ENCODE measurements at regions not wholly inside any gene's neighbourhood (a gene's known extent, or its start where the extent isn't known, plus 50 kb on each side); places are given as distances from the start of the nearest gene placed in this dataset.

DNA sequence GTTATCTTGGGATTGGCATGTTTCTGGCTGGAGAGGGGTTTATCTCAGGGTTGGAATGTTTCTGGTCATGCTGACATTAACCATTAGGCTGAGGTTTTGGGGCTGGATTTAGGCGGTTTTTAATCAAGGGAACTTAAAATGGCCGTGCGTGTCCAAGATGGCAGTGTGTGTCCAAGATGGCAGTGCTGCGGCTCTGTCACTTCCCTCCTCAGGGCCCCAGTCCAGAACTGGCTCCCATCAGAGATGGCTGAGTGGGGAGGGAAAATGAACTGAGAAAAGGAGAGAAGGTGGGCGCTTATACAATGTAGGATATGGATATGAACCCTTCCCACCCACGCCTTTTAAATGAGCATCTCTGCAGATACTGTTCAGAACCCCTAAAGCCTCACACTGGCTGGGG, 175.5 kb upstream of the MYT1L start:
- intact Hi-C loops (cut with DNase I), result no loop called here
- no peaks in the 10 kb centered on the region for H3K9me3 ChIP-seq
- TF ChIP-seq, protein P1, sequence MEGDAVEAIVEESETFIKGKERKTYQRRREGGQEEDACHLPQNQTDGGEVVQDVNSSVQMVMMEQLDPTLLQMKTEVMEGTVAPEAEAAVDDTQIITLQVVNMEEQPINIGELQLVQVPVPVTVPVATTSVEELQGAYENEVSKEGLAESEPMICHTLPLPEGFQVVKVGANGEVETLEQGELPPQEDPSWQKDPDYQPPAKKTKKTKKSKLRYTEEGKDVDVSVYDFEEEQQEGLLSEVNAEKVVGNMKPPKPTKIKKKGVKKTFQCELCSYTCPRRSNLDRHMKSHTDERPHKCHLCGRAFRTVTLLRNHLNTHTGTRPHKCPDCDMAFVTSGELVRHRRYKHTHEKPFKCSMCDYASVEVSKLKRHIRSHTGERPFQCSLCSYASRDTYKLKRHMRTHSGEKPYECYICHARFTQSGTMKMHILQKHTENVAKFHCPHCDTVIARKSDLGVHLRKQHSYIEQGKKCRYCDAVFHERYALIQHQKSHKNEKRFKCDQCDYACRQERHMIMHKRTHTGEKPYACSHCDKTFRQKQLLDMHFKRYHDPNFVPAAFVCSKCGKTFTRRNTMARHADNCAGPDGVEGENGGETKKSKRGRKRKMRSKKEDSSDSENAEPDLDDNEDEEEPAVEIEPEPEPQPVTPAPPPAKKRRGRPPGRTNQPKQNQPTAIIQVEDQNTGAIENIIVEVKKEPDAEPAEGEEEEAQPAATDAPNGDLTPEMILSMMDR (IDR thresholded peaks at IDR 0.05), result no peak
- TF ChIP-seq POLR2A (IDR thresholded peaks at IDR 0.05), result no peak
- no peaks in the 10 kb centered on the region for H3K36me3 ChIP-seq
- H3K4me1 ChIP-seq, result no peaks in the 10 kb centered on the region
- H3K27ac ChIP-seq, result no peak overlapping the region
- no peak for DNase-seq
- no peak overlapping the region for H3K4me3 ChIP-seq
- WGBS, 2 donors, result 96 to 97% methylated on average over 6 of the region's 6 CpGs
- H3K27me3 ChIP-seq, result peaks cover 0 to 4% (median 0%) of the 10 kb centered on the region in 4 donors

DNA sequence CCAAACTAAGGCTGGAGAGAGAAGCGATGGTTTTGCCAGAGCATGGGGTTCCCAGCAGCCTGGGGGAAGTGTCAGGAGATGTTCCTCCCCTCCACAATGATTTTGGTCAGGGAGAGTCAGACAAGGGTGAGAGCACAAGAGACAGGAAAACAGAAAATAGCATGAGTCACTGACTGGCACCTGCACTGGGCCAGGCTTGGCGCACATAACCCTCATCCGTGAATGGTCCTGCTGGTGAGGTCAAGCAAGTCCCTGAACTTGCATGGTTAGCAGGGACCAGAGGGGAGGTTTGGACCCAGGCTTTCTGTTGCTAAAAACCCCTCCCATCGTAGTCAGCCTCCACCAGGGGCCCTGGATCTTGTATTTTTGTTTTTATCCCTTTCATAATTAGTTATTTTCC, 174.5 kb upstream of the MYT1L start:
- Histone ChIP-seq H3K9me3 (no peaks in the 10 kb centered on the region), H3K4me1 (no peaks in the 10 kb centered on the region), H3K36me3 (no peaks in the 10 kb centered on the region), H3K27ac (no peak overlapping the region), H3K27me3 (peaks cover 0 to 4% (median 0%) of the 10 kb centered on the region in 4 donors), H3K4me3 (no peak overlapping the region)
- DNase-seq, result no peak
- TF ChIP-seq POLR2A (IDR thresholded peaks at IDR 0.05), result no peak
- TF ChIP-seq, protein P1 (IDR thresholded peaks at IDR 0.05), result no peak
- WGBS, 2 donors, result 68 to 77% methylated on average over 4 of the region's 4 CpGs
- intact Hi-C loops (cut with DNase I), result no loop called here

DNA sequence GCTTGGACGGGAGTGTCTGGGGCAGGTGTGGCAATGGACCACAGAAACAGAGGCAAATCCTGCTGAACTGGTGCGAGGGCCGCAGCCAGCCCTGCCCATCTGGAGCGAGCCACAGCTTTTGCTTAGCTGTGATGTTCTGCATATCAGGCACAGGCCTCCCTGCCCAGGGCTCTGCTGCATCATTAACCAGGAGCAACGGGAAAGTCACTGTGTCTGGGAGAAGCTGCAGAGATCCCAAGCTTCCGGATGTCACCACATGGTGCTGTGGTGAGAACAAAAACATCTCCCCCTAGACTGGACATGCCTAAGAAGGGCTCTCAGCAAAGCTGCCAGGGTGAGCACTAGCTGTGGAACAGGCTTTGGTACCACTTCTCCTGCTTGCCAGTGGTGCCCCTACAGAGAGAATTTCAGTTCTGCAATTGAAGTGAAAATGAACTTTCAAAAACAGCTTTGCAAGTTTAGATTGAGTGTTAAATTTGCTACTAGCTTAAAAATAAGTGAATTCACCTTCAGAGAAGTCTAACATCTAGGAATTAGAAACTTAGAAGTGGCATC, 172.9 kb upstream of the MYT1L start:
- no peak overlapping the region for H3K4me3 ChIP-seq
- 80% methylated on average over 1 of the region's 6 CpGs; no CpG with 5 or more reads in 1 of the 2 donors for WGBS, 2 donors
- no peaks in the 10 kb centered on the region for H3K36me3 ChIP-seq
- TF ChIP-seq POLR2A (IDR thresholded peaks at IDR 0.05), result no peak
- TF ChIP-seq, protein P1 (IDR thresholded peaks at IDR 0.05), result no peak
- no peak for DNase-seq
- intact Hi-C loops (cut with DNase I), result no loop called here
- peaks cover 0 to 4% (median 0%) of the 10 kb centered on the region in 4 donors for H3K27me3 ChIP-seq
- no peak overlapping the region for H3K27ac ChIP-seq
- no peaks in the 10 kb centered on the region for H3K9me3 ChIP-seq
- H3K4me1 ChIP-seq, result no peaks in the 10 kb centered on the region

DNA sequence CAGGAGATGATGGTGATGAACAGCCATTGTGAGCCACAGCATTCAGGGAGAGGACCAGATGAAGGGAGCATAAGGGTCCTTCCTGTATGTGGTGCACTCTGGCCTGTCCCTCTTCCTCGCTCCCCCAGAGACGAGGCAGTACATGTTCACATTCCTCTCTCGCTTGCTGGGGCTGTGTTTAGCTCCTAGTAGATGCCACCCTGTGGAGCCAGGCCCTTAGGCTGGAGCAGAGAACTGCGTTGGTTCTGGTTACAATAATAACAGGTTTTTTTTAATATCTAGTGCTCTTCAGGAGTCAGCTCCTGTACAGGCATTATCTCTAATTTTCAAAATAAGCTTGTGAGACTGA, 171.1 kb upstream of the MYT1L start:
- Histone ChIP-seq H3K27me3 (no peaks in the 10 kb centered on the region), H3K4me3 (no peak overlapping the region), H3K36me3 (no peaks in the 10 kb centered on the region), H3K4me1 (no peaks in the 10 kb centered on the region), H3K9me3 (no peaks in the 10 kb centered on the region), H3K27ac (no peak overlapping the region)
- DNase-seq, result no peak
- 60 to 74% methylated on average over 3 to 4 of the region's 4 CpGs for WGBS, 2 donors
- intact Hi-C loops (cut with DNase I), result no loop called here
- TF ChIP-seq, protein P1 (IDR thresholded peaks at IDR 0.05), result no peak
- no peak for TF ChIP-seq POLR2A (IDR thresholded peaks at IDR 0.05)

DNA sequence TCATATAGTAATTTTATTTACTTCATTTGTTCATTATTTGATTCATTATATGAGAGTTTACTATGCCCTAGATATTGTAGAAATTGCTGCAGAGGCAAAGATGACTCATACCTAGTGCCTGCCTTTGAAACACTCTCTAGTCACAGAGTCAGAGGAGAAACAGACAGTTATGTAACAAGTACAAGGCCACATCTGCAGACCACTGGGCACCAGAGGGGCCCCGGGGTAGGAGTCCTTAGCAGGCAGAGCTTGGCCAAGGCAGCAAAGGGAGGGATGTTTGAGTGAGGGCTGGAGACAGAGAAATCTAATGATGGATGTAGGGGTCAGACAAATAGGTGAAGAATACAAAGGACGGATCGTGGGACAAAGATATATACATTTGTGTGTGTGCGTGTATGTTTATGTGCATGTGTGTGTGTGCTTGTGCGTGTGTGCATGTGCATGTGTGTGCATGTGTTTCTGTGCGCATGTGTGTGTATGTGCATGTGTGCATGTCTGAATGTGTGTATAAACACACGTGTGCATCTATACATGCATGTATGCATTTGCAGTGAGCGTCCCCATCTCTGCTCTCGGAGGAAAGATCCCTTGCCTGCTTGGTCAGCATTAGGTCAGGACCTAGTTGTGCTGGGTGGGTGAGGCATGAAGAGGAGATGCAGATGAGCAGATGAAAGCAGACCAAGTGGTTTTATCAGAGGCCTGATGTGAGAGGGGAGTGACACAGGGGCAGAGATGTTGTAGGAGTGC, 170.6 kb upstream of the MYT1L start:
- 80 to 84% methylated on average over 9 of the region's 9 CpGs for WGBS, 2 donors
- H3K36me3 ChIP-seq, result no peaks in the 10 kb centered on the region
- no peaks in the 10 kb centered on the region for H3K9me3 ChIP-seq
- H3K4me1 ChIP-seq, result no peaks in the 10 kb centered on the region
- TF ChIP-seq, protein P1 (IDR thresholded peaks at IDR 0.05), result no peak
- H3K27ac ChIP-seq, result no peak overlapping the region
- intact Hi-C loops (cut with DNase I), result no loop called here
- no peaks in the 10 kb centered on the region for H3K27me3 ChIP-seq
- H3K4me3 ChIP-seq, result no peak overlapping the region
- DNase-seq, result no peak
